ENCODE measurements at regions not wholly inside any gene's neighbourhood (a gene's known extent, or its start where the extent isn't known, plus 50 kb on each side); places are given as distances from the start of the nearest gene placed in this dataset.
"Not testable (repeated sequence)": the region's sequence is repeated elsewhere in the genome, so short reads cannot be mapped to it uniquely, and the experiment has no call there.

GRCh38 chr16:46382791-46383541 is 238.2 kb downstream of the SHCBP1 start:
- not testable (repeated sequence) for TF ChIP-seq POLR2A, CTCF (IDR thresholded peaks at IDR 0.05)
